HG02973 (cell line): ENCODE measurements at regions not wholly inside any gene's neighbourhood (a gene's known extent, or its start where the extent isn't known, plus 50 kb on each side); places are given as distances from the start of the nearest gene placed in this dataset.
A peak's percentile ranks its signal among the peaks of the same experiment; 100 is the strongest.
"Not testable (repeated sequence)": the region's sequence is repeated elsewhere in the genome, so short reads cannot be mapped to it uniquely, and the experiment has no call there.

Experiments
- ATAC-seq: cut with Tn5 transposase; IDR thresholded peaks from one replicate; pipeline ENCODE4 v1.9.1; 2021; ENCODE audit warnings: moderate library complexity; ENCODE audit not compliant: unreplicated experiment

GRCh38 chr10:21296575-21297355, 228.7 kb downstream of the SKIDA1 start:
- no peak for ATAC-seq

DNA sequence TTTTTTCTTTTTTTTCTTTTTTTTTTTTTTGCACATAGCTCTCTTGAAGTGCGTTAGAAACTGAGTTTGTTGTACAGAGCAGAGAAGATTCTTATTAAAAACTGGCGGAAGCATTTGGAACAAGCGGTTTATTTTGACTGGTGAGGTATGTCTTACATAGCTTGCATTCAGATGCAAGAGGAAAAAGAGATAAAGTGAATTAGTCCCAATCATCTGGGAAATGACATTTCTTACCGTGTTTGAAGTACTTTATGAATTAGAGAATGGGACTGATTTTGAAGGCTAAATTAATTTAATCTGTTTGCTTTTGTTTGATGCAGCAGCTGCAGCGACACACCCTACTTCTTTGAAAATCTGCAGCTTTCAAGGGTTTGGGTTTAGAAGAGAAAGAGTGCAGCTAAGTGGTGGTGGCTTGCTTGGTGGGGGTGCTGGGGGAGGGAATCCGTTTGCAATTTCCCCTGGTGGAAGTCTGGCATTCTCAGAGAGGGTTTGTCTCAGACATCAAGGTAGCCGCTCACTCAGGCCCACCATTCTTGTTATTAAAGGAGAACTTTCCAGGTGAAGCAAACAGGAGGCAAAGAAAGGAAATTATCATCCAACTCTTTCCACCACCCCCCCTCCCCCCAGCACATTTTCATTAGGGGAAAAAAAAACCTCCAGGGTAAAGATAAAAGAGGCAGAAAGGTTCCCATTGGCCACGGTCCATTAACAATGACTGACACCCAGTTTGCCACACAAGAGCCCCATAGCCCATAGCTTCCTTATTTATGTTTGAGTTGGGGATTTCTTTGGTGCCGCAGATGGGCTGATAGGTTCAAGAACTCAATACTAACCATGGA, 231.7 kb downstream of the SKIDA1 start:
- no peak for ATAC-seq

GRCh38 chr10:21292763-21293517, 232.5 kb downstream of the SKIDA1 start:
- ATAC-seq, result no peak

DNA sequence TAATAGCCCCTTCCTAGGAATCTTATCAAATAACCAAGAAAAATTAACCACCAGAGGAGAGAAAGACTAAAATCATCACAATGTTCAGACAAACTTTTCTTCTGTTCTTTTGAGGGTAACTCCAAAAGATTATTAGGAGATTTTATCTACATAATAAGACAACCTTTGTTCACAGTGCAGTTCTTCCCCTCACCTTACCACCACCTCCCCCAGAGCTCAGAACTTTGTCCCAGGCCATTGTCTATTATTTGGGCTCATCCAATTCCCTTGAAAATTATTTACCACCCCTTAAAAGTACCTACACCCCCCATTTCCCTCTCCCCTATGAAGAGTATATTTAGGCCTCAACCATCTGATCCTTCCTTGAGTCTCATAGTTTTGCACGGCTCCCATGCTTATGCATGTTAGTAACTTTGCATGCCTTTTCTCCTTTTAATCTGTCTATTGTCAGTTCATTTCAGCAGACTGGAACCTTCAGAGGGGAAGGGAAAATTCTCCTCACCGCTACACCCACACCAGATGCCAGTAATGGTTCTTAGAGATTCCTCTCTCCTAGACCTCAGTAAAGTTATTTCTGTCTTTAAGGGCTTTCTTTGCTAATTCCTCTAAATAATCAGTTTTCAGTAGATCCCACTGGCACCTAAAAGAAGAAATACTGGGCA, 234.9 kb downstream of the SKIDA1 start:
- no peak for ATAC-seq

- no peak for ATAC-seq
Measured at GRCh38 chr10:21289961-21290360, 235.5 kb downstream of the SKIDA1 start.

- ATAC-seq, result no peak
Measured at GRCh38 chr10:21289271-21289670, 236.2 kb downstream of the SKIDA1 start.

GRCh38 chr10:21285742-21286331, 239.6 kb downstream of the SKIDA1 start:
- ATAC-seq, result no peak

DNA sequence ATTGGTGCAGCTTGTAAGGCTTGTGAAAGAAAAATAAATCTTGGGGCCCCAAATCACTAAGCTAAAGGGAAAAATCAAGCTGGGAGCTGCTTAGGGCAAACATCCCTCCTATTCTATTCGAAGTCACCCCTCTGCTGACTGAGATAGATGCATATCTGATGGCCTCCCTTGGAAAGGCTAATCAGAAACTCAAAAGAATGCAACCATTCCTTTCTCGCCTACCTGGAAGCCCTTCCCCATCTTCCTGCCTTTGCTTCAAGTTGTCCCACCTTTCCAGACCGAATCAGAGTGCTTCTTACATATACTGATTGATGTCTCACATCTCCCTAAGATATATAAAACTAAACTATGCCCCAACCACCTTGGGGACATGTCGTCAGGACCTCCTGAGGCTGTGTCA, 240.3 kb downstream of the SKIDA1 start:
- ATAC-seq, result no peak

- ATAC-seq, result no peak
Measured at GRCh38 chr10:21284301-21284700, 241.2 kb downstream of the SKIDA1 start.

DNA sequence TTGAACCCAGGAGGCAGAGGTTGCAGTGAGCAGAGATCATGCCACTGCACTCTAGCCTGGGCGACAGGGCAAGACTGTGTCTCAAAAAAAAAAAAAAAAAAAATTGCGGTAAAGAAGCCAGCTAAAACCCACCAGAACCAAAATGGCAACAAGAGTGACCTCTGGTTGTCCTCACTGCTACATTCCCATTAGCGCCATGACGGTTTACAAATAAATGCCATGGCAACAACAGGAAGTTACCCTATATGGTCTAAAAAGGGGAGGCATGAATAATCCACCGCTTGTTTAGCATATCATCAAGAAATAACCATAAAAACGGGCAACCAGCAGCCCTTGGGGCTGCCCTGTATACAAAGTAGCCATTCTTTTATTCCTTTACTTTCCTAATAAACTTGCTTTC, 242.4 kb downstream of the SKIDA1 start:
- ATAC-seq, result not testable (repeated sequence)

GRCh38 chr10:21281765-21282484, 243.6 kb downstream of the SKIDA1 start:
- ATAC-seq, result no peak

DNA sequence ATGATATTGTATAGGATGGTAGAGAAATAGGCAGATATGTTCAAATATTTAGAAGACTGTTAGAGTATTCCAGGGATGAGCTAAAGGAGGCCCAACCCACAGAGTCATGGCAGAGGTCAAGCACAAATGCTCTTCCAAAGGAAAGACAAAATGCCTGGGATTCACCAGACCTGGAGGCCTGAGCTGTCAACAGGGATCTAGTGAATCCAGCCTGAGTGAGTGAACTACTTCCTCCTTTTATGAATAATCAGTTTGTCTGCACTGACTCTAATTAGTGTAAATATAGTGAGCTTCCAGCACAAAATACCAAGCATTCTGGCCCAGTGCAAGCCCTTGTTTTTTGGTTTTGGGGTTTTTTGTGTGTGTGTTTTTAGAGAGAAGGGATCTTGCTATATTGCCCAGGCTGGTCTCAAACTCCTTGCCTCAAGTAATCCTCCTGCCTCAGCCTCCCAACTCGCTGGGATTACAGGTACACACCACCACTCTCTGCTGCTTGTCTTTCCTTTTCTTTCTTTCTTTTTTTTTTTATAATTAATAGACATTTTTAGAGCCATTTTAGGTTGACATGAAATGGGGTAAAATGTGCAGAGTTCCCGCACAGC, 244.4 kb downstream of the SKIDA1 start:
- no peak for ATAC-seq

DNA sequence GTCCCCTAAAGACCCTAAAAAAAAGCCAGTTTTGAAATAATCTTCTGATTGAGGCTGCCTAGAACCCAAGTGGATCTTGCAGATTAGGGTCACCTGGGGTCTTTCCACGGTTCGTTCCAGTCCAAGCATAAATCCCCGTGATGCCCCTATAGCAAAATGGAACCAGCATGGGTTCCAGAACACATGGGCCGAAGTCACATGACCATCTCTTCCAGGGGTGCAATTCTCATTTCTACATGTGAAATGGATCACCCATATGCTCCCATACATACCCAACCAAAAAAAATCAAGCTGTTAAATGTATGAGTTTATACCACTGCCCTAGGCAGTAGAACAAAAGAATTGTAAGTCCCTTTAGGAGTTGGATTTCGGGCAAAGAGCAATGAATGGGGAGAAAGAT, 245.4 kb downstream of the SKIDA1 start:
- ATAC-seq, result no peak

DNA sequence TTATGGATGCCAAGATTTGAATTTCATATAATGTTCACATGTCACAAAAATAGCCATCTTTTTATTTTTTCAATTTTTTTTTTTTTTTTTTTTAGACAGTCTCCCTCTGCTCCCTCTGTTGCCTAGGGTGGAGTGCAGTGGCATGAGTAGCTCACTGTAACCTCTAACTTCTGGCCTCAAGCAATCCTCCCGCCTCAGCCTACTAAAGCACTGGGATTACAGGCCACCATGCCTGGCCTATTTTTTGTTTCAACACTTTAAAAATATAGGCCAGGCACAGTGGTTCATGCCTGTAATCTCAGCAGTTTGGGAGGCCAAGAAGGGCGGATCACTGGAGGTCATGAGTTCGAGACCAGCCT, 246.3 kb downstream of the SKIDA1 start:
- ATAC-seq, result no peak

GRCh38 chr10:21278491-21279216, 246.8 kb downstream of the SKIDA1 start:
- peak; percentile 89 for ATAC-seq

GRCh38 chr10:21273400-21273968, 252.0 kb downstream of the SKIDA1 start:
- ATAC-seq, result no peak

- ATAC-seq, result no peak
Measured at GRCh38 chr10:21272643-21273399, 252.7 kb downstream of the SKIDA1 start.

DNA sequence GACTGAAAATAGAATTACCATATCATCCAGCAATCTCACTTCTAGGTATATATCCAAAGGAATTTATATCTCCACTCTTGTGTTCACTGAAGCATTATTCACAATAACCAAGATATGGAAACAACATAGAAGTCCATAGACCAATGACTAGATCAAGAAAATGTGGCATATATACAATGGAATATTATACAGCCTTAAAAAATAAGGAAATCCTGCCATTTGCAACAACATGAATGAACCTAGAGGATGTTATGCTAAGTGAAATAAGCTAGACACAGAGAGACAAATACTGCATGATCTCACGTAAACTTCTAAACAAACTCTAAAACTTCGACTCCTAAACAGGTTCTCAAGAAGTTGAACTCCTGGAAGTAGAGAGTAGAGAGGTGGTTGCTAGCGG, 254.5 kb downstream of the SKIDA1 start:
- ATAC-seq, result no peak
